Neuronal stem cell (in vitro differentiated cells): ENCODE measurements at regions not wholly inside any gene's neighbourhood (a gene's known extent, or its start where the extent isn't known, plus 50 kb on each side); places are given as distances from the start of the nearest gene placed in this dataset.

Experiments used
- DNase-seq: peaks from one replicate; pipeline ENCODE4 v3.0.0-alpha.2; 2013; ENCODE audit warnings: low spot score
- H2AFZ ChIP-seq: one replicate; pipeline ENCODE4 v1.6.1; 2013; ENCODE audit warnings: mild to moderate bottlenecking, low read length, inconsistent platforms
- H2AK5ac ChIP-seq: 2 replicates; pipeline ENCODE4 v1.6.1; 2013; ENCODE audit warnings: low read depth, mild to moderate bottlenecking, inconsistent platforms, low read length, moderate library complexity, mixed read lengths
- H2BK120ac ChIP-seq: 2 replicates; pipeline ENCODE4 v1.6.1; 2013; ENCODE audit warnings: low read depth, mild to moderate bottlenecking, inconsistent platforms, low read length, moderate library complexity, mixed read lengths
- H2BK12ac ChIP-seq: one replicate; pipeline ENCODE4 v1.6.1; 2013; ENCODE audit warnings: low read length, inconsistent platforms
- H2BK15ac ChIP-seq: 2 replicates; pipeline ENCODE4 v1.6.1; 2013; ENCODE audit warnings: mild to moderate bottlenecking, low read length, inconsistent platforms, mixed read lengths
- H2BK5ac ChIP-seq: one replicate; pipeline ENCODE4 v1.6.1; 2013; ENCODE audit warnings: inconsistent platforms, mild to moderate bottlenecking, low read length, moderate library complexity
- H3K14ac ChIP-seq: one replicate; pipeline ENCODE4 v1.6.1; 2013; ENCODE audit warnings: low read length, inconsistent platforms
- H3K18ac ChIP-seq: 2 replicates; pipeline ENCODE4 v1.6.1; 2013; ENCODE audit warnings: low read length, inconsistent platforms
- H3K23ac ChIP-seq: 2 replicates; pipeline ENCODE4 v1.6.1; 2013; ENCODE audit warnings: low read depth, mild to moderate bottlenecking, mixed read lengths, low read length, inconsistent platforms; ENCODE audit not compliant: poor library complexity
- H3K27ac ChIP-seq: replicated peaks from 3 replicates; pipeline ENCODE4 v1.5.1; 2013; ENCODE audit warnings: low read length, inconsistent platforms
- H3K27me3 ChIP-seq, 3 experiments: 2 replicates each; pipeline ENCODE4 v1.6.1; 2013; ENCODE audit warnings: low read length in 3 of 3, mild to moderate bottlenecking in 2 of 3, inconsistent platforms in 1 of 3, low read depth in 1 of 3, mixed read lengths in 1 of 3, moderate library complexity in 1 of 3; ENCODE audit not compliant: control insufficient read depth in 3 of 3, insufficient read depth in 3 of 3
- H3K36me3 ChIP-seq, 2 donors: replicated peaks in 1 of 2; 2 replicates each; pipeline ENCODE4 v1.6.1; 2013; ENCODE audit warnings: low read length in 2 of 2; ENCODE audit not compliant: control insufficient read depth in 2 of 2, insufficient read depth in 2 of 2
- H3K4ac ChIP-seq: 2 replicates; pipeline ENCODE4 v1.6.1; 2013; ENCODE audit warnings: inconsistent platforms, mild to moderate bottlenecking, low read length, moderate library complexity
- H3K4me1 ChIP-seq, 2 donors: 1 replicate in 1 of 2; 2 replicates in 1 of 2; pipeline ENCODE4 v1.6.1; 2013; ENCODE audit warnings: low read length in 2 of 2, low read depth in 1 of 2; ENCODE audit not compliant: control insufficient read depth in 2 of 2, insufficient read depth in 1 of 2
- H3K4me2 ChIP-seq: one replicate; pipeline ENCODE4 v1.6.1; 2013; ENCODE audit warnings: mild to moderate bottlenecking, low read length, inconsistent platforms; ENCODE audit not compliant: insufficient read depth, poor library complexity, severe bottlenecking
- H3K4me3 ChIP-seq, 2 donors: 2 replicates each; pipeline ENCODE4 v1.5.1; 2013; ENCODE audit warnings: low read length in 2 of 2, mild to moderate bottlenecking in 2 of 2, inconsistent platforms in 1 of 2, moderate library complexity in 1 of 2
- H3K79me1 ChIP-seq: one replicate; pipeline ENCODE4 v1.6.1; 2013; ENCODE audit warnings: low read depth, mild to moderate bottlenecking, inconsistent platforms, low read length, moderate library complexity
- H3K9ac ChIP-seq: one replicate; pipeline ENCODE4 v1.6.1; 2013; ENCODE audit warnings: mild to moderate bottlenecking, low read depth, low read length, inconsistent platforms; ENCODE audit not compliant: poor library complexity
- H3K9me3 ChIP-seq, 2 donors: replicated peaks in 1 of 2; 2 replicates each; pipeline versions ENCODE3 to v1.6.1; 2013; ENCODE audit warnings: low read length in 2 of 2, mild to moderate bottlenecking in 2 of 2, inconsistent platforms in 1 of 2, low read depth in 1 of 2, mixed read lengths in 1 of 2, moderate library complexity in 1 of 2; ENCODE audit not compliant: control insufficient read depth in 2 of 2, insufficient read depth in 1 of 2
- H4K8ac ChIP-seq: one replicate; pipeline ENCODE4 v1.6.1; 2013; ENCODE audit warnings: low read depth, mild to moderate bottlenecking, inconsistent platforms, low read length, moderate library complexity
- H4K91ac ChIP-seq: one replicate; pipeline ENCODE4 v1.6.1; 2013; ENCODE audit warnings: low read length, low read depth, mild to moderate bottlenecking, inconsistent platforms; ENCODE audit not compliant: poor library complexity
- WGBS, 2 donors: extraction: QIAGEN DNeasy Blood & Tissue Kit; methylation state at CpG; one replicate each; pipeline ENCODE4 v1.1.7; 2013; ENCODE audit warnings: missing lambda C conversion rate in 2 of 2, mixed read lengths in 1 of 2; ENCODE audit not compliant: insufficient read length in 2 of 2, insufficient replicate concordance in 1 of 2; ENCODE audit errors: extremely low coverage in 2 of 2; 5-methylcytosine and 5-hydroxymethylcytosine counted together

DNA sequence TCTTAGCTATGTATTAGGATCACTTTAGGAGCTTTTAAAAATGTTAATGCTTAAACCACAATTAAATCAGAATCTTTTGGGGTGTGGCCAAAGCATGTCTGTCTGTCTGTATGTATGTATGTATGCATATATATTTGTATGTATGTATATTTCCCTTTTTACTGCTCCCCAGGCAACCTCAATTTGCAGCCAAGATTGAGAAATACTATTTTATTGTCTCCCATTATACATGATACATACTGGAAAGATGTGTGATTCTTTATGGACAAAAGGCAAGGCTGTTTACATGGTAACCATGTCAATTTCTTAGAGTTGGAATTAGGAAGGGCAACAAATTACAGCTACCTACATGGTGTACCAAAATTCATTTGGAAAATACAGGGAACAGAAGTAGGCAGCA is 783.6 kb downstream of the ETS1 start:
- peaks cover 0 to 12% of the 10 kb centered on the region in 2 donors for H3K4me1 ChIP-seq
- no peak for DNase-seq
- no peak overlapping the region for H3K23ac ChIP-seq
- no peak overlapping the region for H3K27ac ChIP-seq
- no peaks in the 10 kb centered on the region for H3K27me3 ChIP-seq
- H3K9ac ChIP-seq: no peak overlapping the region
- H2BK5ac ChIP-seq: no peak overlapping the region
- no peaks in the 10 kb centered on the region for H3K9me3 ChIP-seq
- no peak overlapping the region for H4K91ac ChIP-seq
- no peak overlapping the region for H3K4ac ChIP-seq
- H2AK5ac ChIP-seq: no peak overlapping the region
- H3K14ac ChIP-seq: no peak overlapping the region
- no peak overlapping the region for H2BK120ac ChIP-seq
- H3K4me3 ChIP-seq: no peak overlapping the region
- H4K8ac ChIP-seq: no peak overlapping the region
- H2AFZ ChIP-seq: no peak overlapping the region
- H3K36me3 ChIP-seq: no peaks in the 10 kb centered on the region
- no peak overlapping the region for H3K18ac ChIP-seq
- H2BK12ac ChIP-seq: no peak overlapping the region
- H3K79me1 ChIP-seq: no peaks in the 10 kb centered on the region
- no peak overlapping the region for H2BK15ac ChIP-seq
- no peak overlapping the region for H3K4me2 ChIP-seq

DNA sequence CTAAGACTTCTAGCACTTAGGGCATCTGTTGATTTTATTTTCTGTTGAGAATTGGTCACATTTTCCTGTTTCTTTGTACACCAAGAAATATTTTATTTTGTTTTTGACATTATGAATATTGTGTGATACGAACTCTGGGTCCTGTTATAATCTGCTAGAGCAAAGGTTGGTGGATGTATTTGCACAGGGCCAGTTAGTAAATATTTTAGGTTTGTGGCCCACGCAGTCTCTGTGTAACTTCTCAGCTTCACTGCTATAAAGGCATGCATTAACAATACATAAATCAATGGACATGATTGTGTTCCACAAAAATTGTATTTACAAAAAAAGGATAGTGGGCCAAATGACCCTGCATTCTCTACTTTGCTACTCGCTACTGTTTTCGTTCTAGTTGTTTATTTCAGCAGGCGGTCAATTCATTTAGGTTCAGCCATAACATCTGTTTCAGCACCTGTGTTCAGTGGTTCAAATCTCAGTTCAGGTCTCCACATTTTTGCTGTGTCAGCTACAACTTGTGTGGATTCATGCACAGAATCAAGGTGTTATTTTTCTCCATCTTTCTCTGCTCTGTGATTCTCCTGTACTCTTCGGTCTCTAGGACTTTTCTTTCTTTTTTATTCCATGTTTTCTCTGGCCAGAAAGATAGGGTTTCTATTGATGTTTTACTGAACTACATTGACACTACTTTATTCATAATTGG is 786.2 kb downstream of the ETS1 start:
- no peaks in the 10 kb centered on the region for H3K79me1 ChIP-seq
- H3K27ac ChIP-seq: no peak overlapping the region
- H3K9me3 ChIP-seq: peaks cover 0 to 4% of the 10 kb centered on the region in 2 donors
- no peak overlapping the region for H3K23ac ChIP-seq
- no peak overlapping the region for H3K18ac ChIP-seq
- H2AK5ac ChIP-seq: no peak overlapping the region
- no peak overlapping the region for H3K4me3 ChIP-seq
- no peaks in the 10 kb centered on the region for H3K36me3 ChIP-seq
- no peak overlapping the region for H2BK5ac ChIP-seq
- no peak overlapping the region for H2AFZ ChIP-seq
- WGBS, 2 donors: no CpG with 5 or more reads among the region's 6 CpGs
- no peak overlapping the region for H3K4ac ChIP-seq
- no peak overlapping the region for H3K9ac ChIP-seq
- no peak for DNase-seq
- no peak overlapping the region for H3K4me2 ChIP-seq
- H2BK120ac ChIP-seq: no peak overlapping the region
- H3K27me3 ChIP-seq: no peaks in the 10 kb centered on the region
- H4K91ac ChIP-seq: no peak overlapping the region
- H2BK12ac ChIP-seq: no peak overlapping the region
- no peak overlapping the region for H2BK15ac ChIP-seq
- H3K4me1 ChIP-seq: peaks cover 0 to 12% of the 10 kb centered on the region in 2 donors
- H4K8ac ChIP-seq: no peak overlapping the region
- no peak overlapping the region for H3K14ac ChIP-seq

GRCh38 chr11:127795326-127795725 is 792.0 kb downstream of the ETS1 start:
- Histone ChIP-seq H3K4me3 (no peak overlapping the region), H4K8ac (no peak overlapping the region), H3K27ac (no peak overlapping the region), H3K79me1 (no peaks in the 10 kb centered on the region), H3K4ac (no peak overlapping the region), H3K4me1 (peaks cover under 1 to 2% of the 10 kb centered on the region in 2 donors), H3K14ac (no peak overlapping the region), H2BK120ac (no peak overlapping the region), H3K4me2 (no peak overlapping the region), H2AFZ (no peak overlapping the region), H3K36me3 (no peaks in the 10 kb centered on the region), H3K27me3 (no peaks in the 10 kb centered on the region), H3K18ac (no peak overlapping the region), H2BK12ac (no peak overlapping the region), H3K9me3 (peaks cover 0 to 4% of the 10 kb centered on the region in 2 donors), H3K9ac (no peak overlapping the region), H2AK5ac (no peak overlapping the region), H3K23ac (no peak overlapping the region), H4K91ac (no peak overlapping the region), H2BK5ac (no peak overlapping the region), H2BK15ac (no peak overlapping the region)
- no peak for DNase-seq

DNA sequence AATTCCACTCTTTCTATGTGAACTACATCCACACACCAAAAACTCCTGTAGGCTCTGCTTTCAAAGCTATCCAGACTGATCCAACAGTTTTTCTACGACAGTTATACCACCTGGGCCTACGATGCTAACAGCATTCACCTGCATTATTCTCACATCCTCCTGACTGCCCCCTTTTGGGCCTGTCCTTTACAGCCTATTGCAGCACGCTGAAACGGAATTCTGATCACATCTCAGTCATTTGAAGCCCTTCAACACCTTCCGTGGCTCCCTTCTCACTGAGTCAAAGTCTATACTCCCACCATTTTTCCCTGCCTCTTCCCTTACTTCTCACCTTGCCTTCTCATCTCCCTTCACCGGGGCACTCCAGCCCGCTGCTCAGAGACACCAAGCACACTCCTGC is 791.3 kb upstream of the KIRREL3 start:
- no peak overlapping the region for H3K27ac ChIP-seq
- no peaks in the 10 kb centered on the region for H3K27me3 ChIP-seq
- H3K9ac ChIP-seq: no peak overlapping the region
- H3K79me1 ChIP-seq: no peaks in the 10 kb centered on the region
- no peak overlapping the region for H3K23ac ChIP-seq
- H3K18ac ChIP-seq: no peak overlapping the region
- H4K8ac ChIP-seq: no peak overlapping the region
- no peak overlapping the region for H2BK5ac ChIP-seq
- no peak overlapping the region for H3K4ac ChIP-seq
- H2BK15ac ChIP-seq: peak overlapping the region; percentile 18
- no peak for DNase-seq
- no peak overlapping the region for H2BK12ac ChIP-seq
- H3K4me1 ChIP-seq: peaks cover 2% of the 10 kb centered on the region in 2 donors
- H3K9me3 ChIP-seq: no peaks in the 10 kb centered on the region
- no peak overlapping the region for H2BK120ac ChIP-seq
- H3K14ac ChIP-seq: no peak overlapping the region
- no peak overlapping the region for H4K91ac ChIP-seq
- no peaks in the 10 kb centered on the region for H3K36me3 ChIP-seq
- no peak overlapping the region for H2AK5ac ChIP-seq
- no peak overlapping the region for H2AFZ ChIP-seq
- H3K4me2 ChIP-seq: no peak overlapping the region
- no CpG with 5 or more reads among the region's 7 CpGs for WGBS, 2 donors
- no peak overlapping the region for H3K4me3 ChIP-seq
